ENCODE measurements at regions not wholly inside any gene's neighbourhood (a gene's known extent, or its start where the extent isn't known, plus 50 kb on each side); places are given as distances from the start of the nearest gene placed in this dataset.

GRCh38 chr6:54037277-54037779 is 73.9 kb upstream of the MLIP start:
- DNase-seq (no peak), ATAC-seq (no peak)
- no peaks in the 10 kb centered on the region for H3K9me2 ChIP-seq (replicated peaks; ENCODE audit: low read length)
- H3K4me2 ChIP-seq (ENCODE audit: low read length), result no peak overlapping the region
- ChIA-PET POLR2A (ENCODE audit: unreplicated experiment) (no interaction called here), CTCF (no interaction called here)
- intact Hi-C loops (cut with micrococcal nuclease), result no loop called here
- H3K9ac ChIP-seq (ENCODE audit: low read length), result no peak overlapping the region
- no peak overlapping the region for H3K27ac ChIP-seq (ENCODE audit: low read length)
- TF ChIP-seq EZH2phosphoT487 (IDR thresholded peaks at IDR 0.05; ENCODE audit: borderline replicate concordance, low read length), result no peak
- TF ChIP-seq CTCF (conservative IDR thresholded peaks at IDR 0.05; ENCODE audit: low read depth, low read length), result no peak
- no peak for TF ChIP-seq EZH2 (IDR thresholded peaks at IDR 0.05; ENCODE audit: low read length, unreplicated experiment)
- no peak overlapping the region for H3K4me3 ChIP-seq (ENCODE audit: low read length)
- no peaks in the 10 kb centered on the region for H3F3A ChIP-seq (ENCODE audit: low read length, unreplicated experiment)
- H4K20me1 ChIP-seq (ENCODE audit: low read length), result no peaks in the 10 kb centered on the region
- H3K9me3 ChIP-seq (ENCODE audit: low read length), result no peaks in the 10 kb centered on the region
- no peaks in the 10 kb centered on the region for H3K27me3 ChIP-seq (ENCODE audit: low read length)
- H3K4me1 ChIP-seq (ENCODE audit: insufficient read depth, low read length), result no peaks in the 10 kb centered on the region
- no TSS peak for BruUV-seq (replicated peaks)
- H2AFZ ChIP-seq (ENCODE audit: low read length), result no peak overlapping the region
- H3K79me2 ChIP-seq (ENCODE audit: low read length), result no peaks in the 10 kb centered on the region
- H3K36me3 ChIP-seq (ENCODE audit: low read depth, low read length), result no peaks in the 10 kb centered on the region

GRCh38 chr6:54040545-54040944 is 70.7 kb upstream of the MLIP start:
- H3K79me2 ChIP-seq (ENCODE audit: low read length), result no peaks in the 10 kb centered on the region
- ATAC-seq, result no peak
- H3K27me3 ChIP-seq (ENCODE audit: low read length), result no peaks in the 10 kb centered on the region
- BruUV-seq (replicated peaks), result no TSS peak
- H3K36me3 ChIP-seq (ENCODE audit: low read depth, low read length), result no peaks in the 10 kb centered on the region
- intact Hi-C loops (cut with micrococcal nuclease), result no loop called here
- POLR2A ChIA-PET (ENCODE audit: unreplicated experiment), result no interaction called here
- H3F3A ChIP-seq (ENCODE audit: low read length, unreplicated experiment), result no peaks in the 10 kb centered on the region
- no peaks in the 10 kb centered on the region for H3K9me3 ChIP-seq (ENCODE audit: low read length)
- H3K27ac ChIP-seq (ENCODE audit: low read length), result no peak overlapping the region
- H4K20me1 ChIP-seq (ENCODE audit: low read length), result no peaks in the 10 kb centered on the region
- no peak for TF ChIP-seq CTCF (conservative IDR thresholded peaks at IDR 0.05; ENCODE audit: low read depth, low read length)
- TF ChIP-seq EZH2 (IDR thresholded peaks at IDR 0.05; ENCODE audit: low read length, unreplicated experiment), result no peak
- TF ChIP-seq EZH2phosphoT487 (IDR thresholded peaks at IDR 0.05; ENCODE audit: borderline replicate concordance, low read length), result no peak
- H2AFZ ChIP-seq (ENCODE audit: low read length), result no peak overlapping the region
- no peak for DNase-seq
- H3K4me3 ChIP-seq (ENCODE audit: low read length), result no peak overlapping the region
- no peaks in the 10 kb centered on the region for H3K4me1 ChIP-seq (ENCODE audit: insufficient read depth, low read length)
- no peak overlapping the region for H3K9ac ChIP-seq (ENCODE audit: low read length)
- CTCF ChIA-PET, result no interaction called here
- no peaks in the 10 kb centered on the region for H3K9me2 ChIP-seq (replicated peaks; ENCODE audit: low read length)
- H3K4me2 ChIP-seq (ENCODE audit: low read length), result no peak overlapping the region

GRCh38 chr6:54041239-54041638 is 70.0 kb upstream of the MLIP start:
- H3K4me1 ChIP-seq (ENCODE audit: insufficient read depth, low read length), result no peaks in the 10 kb centered on the region
- no peaks in the 10 kb centered on the region for H3K36me3 ChIP-seq (ENCODE audit: low read depth, low read length)
- intact Hi-C loops (cut with micrococcal nuclease), result no loop called here
- H4K20me1 ChIP-seq (ENCODE audit: low read length), result no peaks in the 10 kb centered on the region
- no peak overlapping the region for H3K4me2 ChIP-seq (ENCODE audit: low read length)
- DNase-seq, result no peak
- no peak overlapping the region for H3K27ac ChIP-seq (ENCODE audit: low read length)
- no peak for TF ChIP-seq CTCF (conservative IDR thresholded peaks at IDR 0.05; ENCODE audit: low read depth, low read length)
- no peak for TF ChIP-seq EZH2 (IDR thresholded peaks at IDR 0.05; ENCODE audit: low read length, unreplicated experiment)
- TF ChIP-seq EZH2phosphoT487 (IDR thresholded peaks at IDR 0.05; ENCODE audit: borderline replicate concordance, low read length), result no peak
- no peaks in the 10 kb centered on the region for H3K79me2 ChIP-seq (ENCODE audit: low read length)
- H3F3A ChIP-seq (ENCODE audit: low read length, unreplicated experiment), result no peaks in the 10 kb centered on the region
- no peaks in the 10 kb centered on the region for H3K27me3 ChIP-seq (ENCODE audit: low read length)
- H3K4me3 ChIP-seq (ENCODE audit: low read length), result no peak overlapping the region
- BruUV-seq (replicated peaks), result no TSS peak
- H3K9me2 ChIP-seq (replicated peaks; ENCODE audit: low read length), result no peaks in the 10 kb centered on the region
- CTCF ChIA-PET, result no interaction called here
- H3K9ac ChIP-seq (ENCODE audit: low read length), result no peak overlapping the region
- H3K9me3 ChIP-seq (ENCODE audit: low read length), result no peaks in the 10 kb centered on the region
- POLR2A ChIA-PET (ENCODE audit: unreplicated experiment), result no interaction called here
- no peak overlapping the region for H2AFZ ChIP-seq (ENCODE audit: low read length)
- no peak for ATAC-seq

All from PC-3 (cell line).